ENCODE measurements at regions not wholly inside any gene's neighbourhood (a gene's known extent, or its start where the extent isn't known, plus 50 kb on each side); places are given as distances from the start of the nearest gene placed in this dataset.

GRCh38 chr3:177431525-177432176 lies 234.4 kb upstream of the TBL1XR1 start:
- no peak for DNase-seq (ENCODE audit: low read depth, low spot score)

GRCh38 chr3:177435301-177435700 lies 238.0 kb upstream of the TBL1XR1 start:
- no peak for DNase-seq (ENCODE audit: low read depth, low spot score)

GRCh38 chr3:177437513-177438337 lies 240.4 kb upstream of the TBL1XR1 start:
- no peak for DNase-seq (ENCODE audit: low read depth, low spot score)

- no peak for DNase-seq (ENCODE audit: low read depth, low spot score)
Observed at GRCh38 chr3:177438596-177439220, 241.4 kb upstream of the TBL1XR1 start.

- no peak for DNase-seq (ENCODE audit: low read depth, low spot score)
Observed at GRCh38 chr3:177439694-177440269, 242.5 kb upstream of the TBL1XR1 start.

- no peak for DNase-seq (ENCODE audit: low read depth, low spot score)
Observed at GRCh38 chr3:177440456-177441104, 243.3 kb upstream of the TBL1XR1 start.

- no peak for DNase-seq (ENCODE audit: low read depth, low spot score)
Observed at GRCh38 chr3:177441276-177441812, 244.1 kb upstream of the TBL1XR1 start.

GRCh38 chr3:177441813-177442646 lies 244.7 kb upstream of the TBL1XR1 start:
- DNase-seq (ENCODE audit: low read depth, low spot score): no peak

- DNase-seq (ENCODE audit: low read depth, low spot score): no peak
Observed at GRCh38 chr3:177443469-177443868, 246.2 kb upstream of the TBL1XR1 start.

GRCh38 chr3:177444696-177445095 lies 247.4 kb upstream of the TBL1XR1 start:
- DNase-seq (ENCODE audit: low read depth, low spot score): no peak

- no peak for DNase-seq (ENCODE audit: low read depth, low spot score)
Observed at GRCh38 chr3:177445549-177445948, 248.3 kb upstream of the TBL1XR1 start.

- no peak for DNase-seq (ENCODE audit: low read depth, low spot score)
Observed at GRCh38 chr3:177446165-177446601, 248.9 kb upstream of the TBL1XR1 start.

- DNase-seq (ENCODE audit: low read depth, low spot score): no peak
Observed at GRCh38 chr3:177447938-177448337, 250.7 kb upstream of the TBL1XR1 start.

GRCh38 chr3:177448987-177449359 lies 251.7 kb upstream of the TBL1XR1 start:
- no peak for DNase-seq (ENCODE audit: low read depth, low spot score)

- no peak for DNase-seq (ENCODE audit: low read depth, low spot score)
Observed at GRCh38 chr3:177449360-177450006, 252.2 kb upstream of the TBL1XR1 start.

- no peak for DNase-seq (ENCODE audit: low read depth, low spot score)
Observed at GRCh38 chr3:177451301-177451750, 254.0 kb upstream of the TBL1XR1 start.

GRCh38 chr3:177451864-177452830 lies 254.9 kb upstream of the TBL1XR1 start:
- DNase-seq (ENCODE audit: low read depth, low spot score): no peak

GRCh38 chr3:177452831-177453450 lies 255.7 kb upstream of the TBL1XR1 start:
- DNase-seq (ENCODE audit: low read depth, low spot score): no peak
